HAP-1 (cell line): ENCODE measurements at regions not wholly inside any gene's neighbourhood (a gene's known extent, or its start where the extent isn't known, plus 50 kb on each side); places are given as distances from the start of the nearest gene placed in this dataset.

Source experiments
- DNase-seq, 2 experiments: peaks; one replicate each; pipeline ENCODE4 v3.0.0-alpha.2; 2016 to 2020; ENCODE audit warnings: low spot score in 2 of 2
- H3K27me3 ChIP-seq: fragments of 250-450 bp; sonication (Bioruptor Pico); 2 replicates; pipeline ENCODE4 v1.5.1; 2020; ENCODE audit warnings: low read depth, mild to moderate bottlenecking, moderate library complexity
- H3K36me3 ChIP-seq: fragments of 250-450 bp; sonication (Bioruptor Pico); replicated peaks from 2 replicates; pipeline ENCODE4 v1.5.1; 2020; ENCODE audit warnings: mild to moderate bottlenecking
- H3K4me1 ChIP-seq: fragments of 250-450 bp; sonication (Bioruptor Pico); 2 replicates; pipeline ENCODE4 v1.5.1; 2020; ENCODE audit warnings: mild to moderate bottlenecking
- H3K4me3 ChIP-seq: fragments of 250-450 bp; sonication (Bioruptor Pico); 2 replicates; pipeline ENCODE4 v1.5.1; 2020; ENCODE audit warnings: mild to moderate bottlenecking, moderate library complexity
- H3K9me3 ChIP-seq: fragments of 250-450 bp; sonication (Bioruptor Pico); 2 replicates; pipeline ENCODE4 v1.5.1; 2020; ENCODE audit warnings: mild to moderate bottlenecking, moderate library complexity
- in situ Hi-C: fragments of 300-500 bp; cut with MboI; formaldehyde crosslinking; loops from 3 replicates; pipeline ENCODE4 v1.14.3; 2020; ENCODE audit warnings: low sequenced_read_pairs, inconsistent platforms, mixed read lengths

GRCh38 chr7:80082213-80082612 lies 52.4 kb upstream of the GNAI1 start:
- no peaks in the 10 kb centered on the region for H3K36me3 ChIP-seq

GRCh38 chr7:80078886-80079285 lies 55.7 kb upstream of the GNAI1 start:
- Histone ChIP-seq H3K4me3 (no peak overlapping the region), H3K36me3 (no peaks in the 10 kb centered on the region), H3K4me1 (no peaks in the 10 kb centered on the region), H3K27me3 (no peaks in the 10 kb centered on the region), H3K9me3 (no peaks in the 10 kb centered on the region)
- in situ Hi-C loops = no loop called here
- no peak for DNase-seq

More at GRCh38 chr7:80082213-80082612, 52.4 kb upstream of the GNAI1 start:
- no peaks in the 10 kb centered on the region for H3K9me3 ChIP-seq
- no peak overlapping the region for H3K4me3 ChIP-seq
- no peak for DNase-seq
- no peaks in the 10 kb centered on the region for H3K27me3 ChIP-seq
- in situ Hi-C loops = no loop called here
- H3K4me1 ChIP-seq = peaks cover 10% of the 10 kb centered on the region

- DNase-seq = no peak
- Histone ChIP-seq H3K36me3 (no peaks in the 10 kb centered on the region), H3K27me3 (no peaks in the 10 kb centered on the region), H3K9me3 (no peaks in the 10 kb centered on the region; the same call in 1 of the 2 replicates), H3K4me1 (no peaks in the 10 kb centered on the region), H3K4me3 (no peak overlapping the region)
- in situ Hi-C loops = no loop called here
Measured at GRCh38 chr7:80078159-80078731, 56.4 kb upstream of the GNAI1 start.

- Histone ChIP-seq H3K4me3 (no peak overlapping the region), H3K9me3 (peaks cover 4% of the 10 kb centered on the region; the same call in 1 of the 2 replicates), H3K4me1 (no peaks in the 10 kb centered on the region; the same call in 1 of the 2 replicates), H3K36me3 (no peaks in the 10 kb centered on the region), H3K27me3 (no peaks in the 10 kb centered on the region)
- DNase-seq = no peak
- in situ Hi-C loops = no loop called here
Measured at GRCh38 chr7:80070391-80070790, 64.2 kb upstream of the GNAI1 start.

GRCh38 chr7:80066639-80067038 lies 68.0 kb upstream of the GNAI1 start:
- H3K4me1 ChIP-seq = no peaks in the 10 kb centered on the region
- no peak overlapping the region for H3K4me3 ChIP-seq
- H3K27me3 ChIP-seq = no peaks in the 10 kb centered on the region
- H3K36me3 ChIP-seq = no peaks in the 10 kb centered on the region
- DNase-seq = no peak
- in situ Hi-C loops = no loop called here
- peaks cover 4% of the 10 kb centered on the region; the same call in 1 of the 2 replicates for H3K9me3 ChIP-seq

- Histone ChIP-seq H3K4me3 (no peak overlapping the region), H3K27me3 (no peaks in the 10 kb centered on the region), H3K36me3 (no peaks in the 10 kb centered on the region), H3K9me3 (peaks cover 4% of the 10 kb centered on the region; the same call in 1 of the 2 replicates), H3K4me1 (peaks cover 4% of the 10 kb centered on the region)
- in situ Hi-C loops = no loop called here
- no peak for DNase-seq
Measured at GRCh38 chr7:80063834-80064233, 70.8 kb upstream of the GNAI1 start.

GRCh38 chr7:80060218-80060806 lies 74.3 kb upstream of the GNAI1 start:
- DNase-seq = peak in 1 of 2 experiments; percentile 72
- Histone ChIP-seq H3K4me1 (peaks cover 4% of the 10 kb centered on the region), H3K9me3 (no peaks in the 10 kb centered on the region), H3K4me3 (no peak overlapping the region), H3K36me3 (no peaks in the 10 kb centered on the region), H3K27me3 (no peaks in the 10 kb centered on the region)
- in situ Hi-C loops = no loop called here

- Histone ChIP-seq H3K27me3 (no peaks in the 10 kb centered on the region), H3K4me1 (peaks cover 4% of the 10 kb centered on the region), H3K36me3 (no peaks in the 10 kb centered on the region), H3K9me3 (no peaks in the 10 kb centered on the region), H3K4me3 (no peak overlapping the region)
- DNase-seq = no peak
- in situ Hi-C loops = no loop called here
Measured at GRCh38 chr7:80057488-80057887, 77.1 kb upstream of the GNAI1 start.

GRCh38 chr7:80054356-80054755 lies 80.3 kb upstream of the GNAI1 start:
- in situ Hi-C loops = no loop called here
- Histone ChIP-seq H3K9me3 (no peaks in the 10 kb centered on the region), H3K4me1 (no peaks in the 10 kb centered on the region; the same call in 1 of the 2 replicates), H3K27me3 (no peaks in the 10 kb centered on the region), H3K4me3 (no peak overlapping the region), H3K36me3 (no peaks in the 10 kb centered on the region)
- no peak for DNase-seq

GRCh38 chr7:80053124-80053523 lies 81.5 kb upstream of the GNAI1 start:
- no peaks in the 10 kb centered on the region for H3K9me3 ChIP-seq
- in situ Hi-C loops = no loop called here
- H3K36me3 ChIP-seq = no peaks in the 10 kb centered on the region
- no peaks in the 10 kb centered on the region for H3K4me1 ChIP-seq
- no peak for DNase-seq
- no peaks in the 10 kb centered on the region for H3K27me3 ChIP-seq
- no peak overlapping the region for H3K4me3 ChIP-seq

- H3K36me3 ChIP-seq = no peaks in the 10 kb centered on the region
- no peaks in the 10 kb centered on the region for H3K9me3 ChIP-seq
- no peak overlapping the region for H3K4me3 ChIP-seq
- in situ Hi-C loops = no loop called here
- DNase-seq = no peak
- H3K4me1 ChIP-seq = no peaks in the 10 kb centered on the region
- no peaks in the 10 kb centered on the region for H3K27me3 ChIP-seq
Measured at GRCh38 chr7:80047856-80048459, 86.7 kb upstream of the GNAI1 start.

- Histone ChIP-seq H3K27me3 (no peaks in the 10 kb centered on the region), H3K4me1 (no peaks in the 10 kb centered on the region), H3K4me3 (no peak overlapping the region), H3K36me3 (no peaks in the 10 kb centered on the region), H3K9me3 (no peaks in the 10 kb centered on the region)
- in situ Hi-C loops = no loop called here
- DNase-seq = no peak
Measured at GRCh38 chr7:80047032-80047431, 87.6 kb upstream of the GNAI1 start.

GRCh38 chr7:80044796-80045195 lies 89.8 kb upstream of the GNAI1 start:
- in situ Hi-C loops = no loop called here
- no peaks in the 10 kb centered on the region for H3K4me1 ChIP-seq
- H3K4me3 ChIP-seq = no peak overlapping the region
- DNase-seq = no peak
- no peaks in the 10 kb centered on the region for H3K36me3 ChIP-seq
- H3K9me3 ChIP-seq = no peaks in the 10 kb centered on the region
- no peaks in the 10 kb centered on the region for H3K27me3 ChIP-seq

- Histone ChIP-seq H3K36me3 (no peaks in the 10 kb centered on the region), H3K9me3 (no peaks in the 10 kb centered on the region), H3K4me3 (no peak overlapping the region), H3K4me1 (no peaks in the 10 kb centered on the region), H3K27me3 (no peaks in the 10 kb centered on the region)
- DNase-seq = no peak
- in situ Hi-C loops = no loop called here
Measured at GRCh38 chr7:80040752-80041151, 93.9 kb upstream of the GNAI1 start.
